K562 (cell line): ENCODE measurements at regions not wholly inside any gene's neighbourhood (a gene's known extent, or its start where the extent isn't known, plus 50 kb on each side); places are given as distances from the start of the nearest gene placed in this dataset.

Source experiments
- EP300 ChIP-seq: IDR thresholded peaks from 2 replicates; pipeline ENCODE4 v1.6.1; 2012; ENCODE audit warnings: low read length, improper control_type of control experiment
- PCBP2 ChIP-seq: fragments of 200-400 bp; formaldehyde crosslinking; IDR thresholded peaks from 2 replicates; pipeline ENCODE4 v1.6.1; 2018; ENCODE audit warnings: low read length, low read depth, mild to moderate bottlenecking, moderate library complexity; ENCODE audit not compliant: poor library complexity, severe bottlenecking
- RFX5 ChIP-seq: IDR thresholded peaks from 2 replicates; pipeline ENCODE4 v1.6.1; 2011; ENCODE audit warnings: low read depth, mild to moderate bottlenecking, improper control_type of control experiment, low read length
- SNIP1 ChIP-seq: fragments of 450-650 bp; IDR thresholded peaks from 2 replicates; pipeline ENCODE4 v1.7.1; 2017; ENCODE audit warnings: low read depth, mild to moderate bottlenecking
- SREBF1 ChIP-seq: fragments of 150-350 bp; IDR thresholded peaks from 2 replicates; pipeline ENCODE4 v1.6.1; 2014; ENCODE audit warnings: antibody characterized with exemption, low read depth, low read length, borderline replicate concordance
- ZBTB8A ChIP-seq: fragments of 450-650 bp; IDR thresholded peaks from 2 replicates; pipeline ENCODE4 v1.6.1; 2018; ENCODE audit warnings: mild to moderate bottlenecking, moderate library complexity; ENCODE audit not compliant: partially characterized antibody
- ZFX ChIP-seq: sonication (generic); formaldehyde crosslinking; IDR thresholded peaks from 2 replicates; pipeline ENCODE4 v1.8.0; 2022; ENCODE audit warnings: mild to moderate bottlenecking, missing genetic modification reagents, moderate library complexity

- TF ChIP-seq SREBF1 = no peak
- no peak for TF ChIP-seq ZBTB8A
- no peak for TF ChIP-seq PCBP2
- TF ChIP-seq EP300 = no peak
- no peak for TF ChIP-seq SNIP1
- TF ChIP-seq RFX5 = no peak
- TF ChIP-seq ZFX (CRISPR knock-in tag) = no peak
Observed at GRCh38 chr1:79797487-79797886, 791.0 kb upstream of the ADGRL4 start.
